Upper lobe of left lung (tissue), 4 donors: ENCODE measurements at regions not wholly inside any gene's neighbourhood (a gene's known extent, or its start where the extent isn't known, plus 50 kb on each side); places are given as distances from the start of the nearest gene placed in this dataset.
"Not testable (repeated sequence)": the region's sequence is repeated elsewhere in the genome, so short reads cannot be mapped to it uniquely, and the experiment has no call there.

Experiments
- POLR2A ChIP-seq, 4 donors: fragments of 450-650 bp; IDR thresholded peaks; one replicate each; pipeline ENCODE4 v1.5.1; 2016 to 2017; ENCODE audit warnings: antibody characterized with exemption in 4 of 4, mild to moderate bottlenecking in 2 of 4
- POLR2AphosphoS5 ChIP-seq, 2 donors: sonication (generic); formaldehyde crosslinking; IDR thresholded peaks; one replicate each; pipeline ENCODE4 v1.5.1; 2017; ENCODE audit warnings: antibody characterized with exemption in 2 of 2
- TF ChIP-seq, protein P1 (sequence below), 6 experiments: fragments of 450-650 bp in 4 of 6; fragments of 200-600 bp in 2 of 6; sonication (generic) in 2 of 6; IDR thresholded peaks; one replicate each; pipeline ENCODE4 v1.5.1; 2016 to 2019; ENCODE audit warnings: antibody characterized with exemption in 6 of 6

DNA sequence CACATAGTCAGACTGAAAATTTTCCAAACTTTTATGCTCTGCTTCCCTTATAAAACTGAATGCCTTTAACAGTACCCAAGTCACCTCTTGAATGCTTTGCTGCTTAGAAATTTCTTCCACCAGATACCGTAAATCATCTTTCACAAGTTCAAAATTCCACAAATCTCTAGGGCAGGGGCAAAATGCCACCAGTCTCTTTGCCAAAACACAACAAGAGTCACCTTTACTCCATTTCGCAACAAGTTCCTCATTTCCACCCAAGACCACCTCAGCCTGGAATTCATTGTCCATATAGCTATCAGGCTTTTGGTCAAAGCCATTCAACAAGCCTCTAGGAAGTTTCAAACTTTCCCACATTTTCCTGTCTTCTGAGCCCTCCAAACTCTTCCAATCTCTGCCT, 221.6 kb upstream of the ONECUT1 start:
- TF ChIP-seq, protein P1, sequence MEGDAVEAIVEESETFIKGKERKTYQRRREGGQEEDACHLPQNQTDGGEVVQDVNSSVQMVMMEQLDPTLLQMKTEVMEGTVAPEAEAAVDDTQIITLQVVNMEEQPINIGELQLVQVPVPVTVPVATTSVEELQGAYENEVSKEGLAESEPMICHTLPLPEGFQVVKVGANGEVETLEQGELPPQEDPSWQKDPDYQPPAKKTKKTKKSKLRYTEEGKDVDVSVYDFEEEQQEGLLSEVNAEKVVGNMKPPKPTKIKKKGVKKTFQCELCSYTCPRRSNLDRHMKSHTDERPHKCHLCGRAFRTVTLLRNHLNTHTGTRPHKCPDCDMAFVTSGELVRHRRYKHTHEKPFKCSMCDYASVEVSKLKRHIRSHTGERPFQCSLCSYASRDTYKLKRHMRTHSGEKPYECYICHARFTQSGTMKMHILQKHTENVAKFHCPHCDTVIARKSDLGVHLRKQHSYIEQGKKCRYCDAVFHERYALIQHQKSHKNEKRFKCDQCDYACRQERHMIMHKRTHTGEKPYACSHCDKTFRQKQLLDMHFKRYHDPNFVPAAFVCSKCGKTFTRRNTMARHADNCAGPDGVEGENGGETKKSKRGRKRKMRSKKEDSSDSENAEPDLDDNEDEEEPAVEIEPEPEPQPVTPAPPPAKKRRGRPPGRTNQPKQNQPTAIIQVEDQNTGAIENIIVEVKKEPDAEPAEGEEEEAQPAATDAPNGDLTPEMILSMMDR (IDR thresholded peaks at IDR 0.05) = not testable (repeated sequence)
- TF ChIP-seq POLR2A, POLR2AphosphoS5 (IDR thresholded peaks at IDR 0.05): not testable (repeated sequence)
